WERI-Rb-1 (cell line): ENCODE measurements at regions not wholly inside any gene's neighbourhood (a gene's known extent, or its start where the extent isn't known, plus 50 kb on each side); places are given as distances from the start of the nearest gene placed in this dataset.

Experiments used
- DNase-seq: peaks from one replicate; pipeline ENCODE4 v3.0.0-alpha.2; 2020
- H3K27ac ChIP-seq: fragments of 250-450 bp; sonication (Bioruptor Pico); 2 replicates; pipeline ENCODE4 v1.5.1; 2020; ENCODE audit warnings: mild to moderate bottlenecking, moderate library complexity
- H3K27me3 ChIP-seq: fragments of 250-450 bp; sonication (Bioruptor Pico); 2 replicates; pipeline ENCODE4 v1.5.1; 2021; ENCODE audit warnings: mild to moderate bottlenecking, low read depth, moderate library complexity; ENCODE audit not compliant: insufficient read depth, severe bottlenecking
- H3K36me3 ChIP-seq: fragments of 250-450 bp; sonication (Bioruptor Pico); 2 replicates; pipeline ENCODE4 v1.5.1; 2020; ENCODE audit warnings: mild to moderate bottlenecking, moderate library complexity
- H3K4me3 ChIP-seq: 2 replicates; pipeline ENCODE4 v1.5.1; 2011; ENCODE audit warnings: low read depth, mild to moderate bottlenecking, control low read depth, low read length
- H3K9me3 ChIP-seq: fragments of 250-450 bp; sonication (Bioruptor Pico); 2 replicates; pipeline ENCODE4 v1.5.1; 2021; ENCODE audit warnings: mild to moderate bottlenecking, moderate library complexity; ENCODE audit not compliant: severe bottlenecking
- TF ChIP-seq, protein P1 (sequence below): IDR thresholded peaks from 2 replicates; pipeline ENCODE4 v1.5.1; 2011; ENCODE audit warnings: low read depth, mild to moderate bottlenecking, control low read depth, inconsistent platforms, low read length

DNA sequence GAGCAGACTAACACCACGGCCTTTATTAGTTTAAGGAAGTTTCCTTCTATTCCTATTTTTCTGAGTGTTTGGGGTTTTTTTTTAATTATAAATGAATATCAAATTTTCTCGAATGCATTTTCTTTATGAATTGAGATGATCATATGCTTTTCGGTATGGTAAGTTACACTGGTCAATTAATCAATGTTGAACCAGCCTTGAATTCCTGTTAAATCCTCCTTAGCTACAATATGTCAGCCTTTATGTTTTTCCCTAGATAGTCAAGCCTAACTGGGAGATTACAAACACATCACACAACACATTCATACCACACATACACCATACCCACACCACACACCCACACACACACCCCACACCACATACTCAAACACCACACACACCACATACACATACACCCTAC lies 247.6 kb downstream of the BRD1 start:
- H3K9me3 ChIP-seq = peaks cover 7% of the 10 kb centered on the region
- H3K27me3 ChIP-seq = no peaks in the 10 kb centered on the region
- DNase-seq = no peak
- no peak overlapping the region for H3K4me3 ChIP-seq
- H3K27ac ChIP-seq = no peak overlapping the region
- TF ChIP-seq, protein P1, sequence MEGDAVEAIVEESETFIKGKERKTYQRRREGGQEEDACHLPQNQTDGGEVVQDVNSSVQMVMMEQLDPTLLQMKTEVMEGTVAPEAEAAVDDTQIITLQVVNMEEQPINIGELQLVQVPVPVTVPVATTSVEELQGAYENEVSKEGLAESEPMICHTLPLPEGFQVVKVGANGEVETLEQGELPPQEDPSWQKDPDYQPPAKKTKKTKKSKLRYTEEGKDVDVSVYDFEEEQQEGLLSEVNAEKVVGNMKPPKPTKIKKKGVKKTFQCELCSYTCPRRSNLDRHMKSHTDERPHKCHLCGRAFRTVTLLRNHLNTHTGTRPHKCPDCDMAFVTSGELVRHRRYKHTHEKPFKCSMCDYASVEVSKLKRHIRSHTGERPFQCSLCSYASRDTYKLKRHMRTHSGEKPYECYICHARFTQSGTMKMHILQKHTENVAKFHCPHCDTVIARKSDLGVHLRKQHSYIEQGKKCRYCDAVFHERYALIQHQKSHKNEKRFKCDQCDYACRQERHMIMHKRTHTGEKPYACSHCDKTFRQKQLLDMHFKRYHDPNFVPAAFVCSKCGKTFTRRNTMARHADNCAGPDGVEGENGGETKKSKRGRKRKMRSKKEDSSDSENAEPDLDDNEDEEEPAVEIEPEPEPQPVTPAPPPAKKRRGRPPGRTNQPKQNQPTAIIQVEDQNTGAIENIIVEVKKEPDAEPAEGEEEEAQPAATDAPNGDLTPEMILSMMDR = no peak
- no peaks in the 10 kb centered on the region for H3K36me3 ChIP-seq

DNA sequence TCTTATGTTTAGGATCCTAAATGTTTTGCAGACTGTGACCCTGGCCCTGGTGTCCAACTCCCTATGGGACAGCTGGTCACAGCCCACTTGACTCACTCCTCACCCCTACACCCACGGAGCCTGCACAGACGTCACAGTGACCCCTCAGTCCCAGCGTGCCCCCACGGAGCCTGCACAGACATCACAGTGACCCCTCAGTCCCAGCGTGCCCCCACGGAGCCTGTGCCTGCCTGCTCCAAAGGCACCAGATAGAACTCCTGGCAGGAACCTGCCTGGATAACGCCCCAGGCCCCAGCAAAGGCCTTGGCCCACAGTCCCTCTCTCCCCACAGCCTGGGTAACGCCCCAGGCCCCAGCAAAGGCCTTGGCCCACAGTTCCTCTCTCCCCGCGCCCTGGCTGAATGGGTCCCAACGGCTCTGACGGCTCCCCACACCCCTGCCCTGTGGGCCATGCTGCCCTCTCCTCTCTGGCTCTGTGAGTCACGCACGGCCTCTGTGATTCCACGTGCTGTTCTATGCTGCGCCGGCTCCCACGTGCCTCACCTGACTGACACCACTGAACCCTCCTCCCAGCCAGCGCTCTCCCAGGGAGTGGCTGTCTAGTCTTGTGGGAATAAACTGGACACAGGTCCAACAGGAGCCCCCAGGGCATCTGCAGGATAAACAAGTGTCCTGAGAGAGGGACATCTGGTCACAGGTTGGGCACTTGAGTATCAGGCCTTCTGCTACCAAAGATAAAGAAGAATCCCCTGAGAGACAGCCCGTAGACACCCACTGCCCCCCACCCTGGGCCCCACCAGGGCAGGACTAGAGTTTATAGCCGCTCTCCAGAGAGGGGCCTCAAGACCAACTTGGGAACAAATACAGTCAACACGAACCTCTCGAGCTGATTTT lies 250.3 kb downstream of the BRD1 start:
- Histone ChIP-seq H3K4me3 (no peak overlapping the region), H3K9me3 (peaks cover 7% of the 10 kb centered on the region)
- TF ChIP-seq, protein P1 = no peak

DNA sequence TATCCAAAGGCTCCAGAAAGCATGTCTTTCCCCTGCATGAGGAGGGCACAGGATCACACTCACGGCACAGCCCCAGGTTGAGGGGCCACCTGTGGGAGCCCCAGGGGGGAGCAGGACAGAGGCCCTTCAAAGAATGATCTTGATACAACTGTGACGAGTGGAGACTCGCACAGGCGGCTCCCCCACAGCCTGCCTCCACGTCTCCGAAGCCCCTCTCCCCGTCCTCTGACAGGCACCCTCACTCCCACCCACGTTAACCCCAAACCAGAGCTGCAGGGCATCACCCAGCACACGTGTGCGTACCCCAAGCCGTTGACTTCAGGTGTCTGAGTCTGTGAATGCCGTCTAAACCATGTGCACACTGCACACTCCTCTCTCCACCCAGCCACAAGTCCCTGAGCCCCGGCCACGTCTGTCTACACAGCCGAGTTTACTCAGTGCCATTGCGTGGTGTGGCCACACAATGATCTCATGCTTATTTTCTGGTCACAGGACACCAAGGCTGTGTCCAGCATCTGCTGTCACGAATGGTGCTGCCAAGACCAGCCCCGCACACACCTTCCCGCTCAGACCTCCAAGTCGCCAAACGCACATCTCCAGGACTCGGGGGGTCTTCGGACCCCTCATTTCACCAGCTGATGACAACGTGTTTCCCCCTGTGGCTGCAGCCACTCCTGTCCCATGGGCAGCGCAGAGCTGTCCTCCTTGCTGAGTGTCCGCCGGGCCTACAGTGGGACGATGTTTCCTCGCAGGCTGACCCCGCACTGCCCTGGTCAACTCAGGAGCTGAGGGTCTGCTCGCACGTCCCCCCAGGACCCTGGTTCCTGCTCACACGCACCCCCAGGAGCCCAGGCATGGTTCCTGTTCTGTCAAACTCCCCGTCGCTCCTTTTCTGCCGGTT lies 251.2 kb downstream of the BRD1 start:
- no peak overlapping the region for H3K27ac ChIP-seq
- peaks cover 7% of the 10 kb centered on the region for H3K9me3 ChIP-seq
- TF ChIP-seq, protein P1 = no peak

More for the DNA sequence above, 250.3 kb downstream of the BRD1 start:
- no peak for DNase-seq
- Histone ChIP-seq H3K27ac (no peak overlapping the region), H3K36me3 (no peaks in the 10 kb centered on the region), H3K27me3 (no peaks in the 10 kb centered on the region)

DNA sequence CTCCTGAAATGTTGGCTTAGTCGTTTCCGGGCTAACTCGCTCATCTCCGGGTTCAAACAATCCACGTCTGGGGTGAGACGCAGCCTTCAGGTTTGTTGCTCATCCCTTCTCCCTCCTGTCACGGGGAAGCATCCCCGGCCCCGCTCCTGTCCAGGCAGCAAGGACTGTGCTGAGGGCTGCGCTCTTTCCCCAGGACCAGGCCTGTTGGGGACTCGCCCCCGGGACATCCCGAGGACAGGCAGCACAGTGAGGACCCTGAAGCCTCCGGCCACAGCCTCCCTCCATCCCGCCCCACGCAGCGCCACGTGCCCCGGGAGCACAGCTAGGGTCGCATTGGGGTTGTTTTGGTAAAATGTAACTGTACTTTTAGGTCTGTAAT lies 252.0 kb downstream of the BRD1 start:
- Histone ChIP-seq H3K9me3 (peaks cover 7% of the 10 kb centered on the region), H3K36me3 (no peaks in the 10 kb centered on the region), H3K27me3 (no peaks in the 10 kb centered on the region), H3K4me3 (no peak overlapping the region), H3K27ac (no peak overlapping the region)
- TF ChIP-seq, protein P1 = no peak
- no peak for DNase-seq

More for the DNA sequence above, 251.2 kb downstream of the BRD1 start:
- no peak for DNase-seq
- H3K27me3 ChIP-seq = no peaks in the 10 kb centered on the region
- H3K36me3 ChIP-seq = no peaks in the 10 kb centered on the region
- no peak overlapping the region for H3K4me3 ChIP-seq

DNA sequence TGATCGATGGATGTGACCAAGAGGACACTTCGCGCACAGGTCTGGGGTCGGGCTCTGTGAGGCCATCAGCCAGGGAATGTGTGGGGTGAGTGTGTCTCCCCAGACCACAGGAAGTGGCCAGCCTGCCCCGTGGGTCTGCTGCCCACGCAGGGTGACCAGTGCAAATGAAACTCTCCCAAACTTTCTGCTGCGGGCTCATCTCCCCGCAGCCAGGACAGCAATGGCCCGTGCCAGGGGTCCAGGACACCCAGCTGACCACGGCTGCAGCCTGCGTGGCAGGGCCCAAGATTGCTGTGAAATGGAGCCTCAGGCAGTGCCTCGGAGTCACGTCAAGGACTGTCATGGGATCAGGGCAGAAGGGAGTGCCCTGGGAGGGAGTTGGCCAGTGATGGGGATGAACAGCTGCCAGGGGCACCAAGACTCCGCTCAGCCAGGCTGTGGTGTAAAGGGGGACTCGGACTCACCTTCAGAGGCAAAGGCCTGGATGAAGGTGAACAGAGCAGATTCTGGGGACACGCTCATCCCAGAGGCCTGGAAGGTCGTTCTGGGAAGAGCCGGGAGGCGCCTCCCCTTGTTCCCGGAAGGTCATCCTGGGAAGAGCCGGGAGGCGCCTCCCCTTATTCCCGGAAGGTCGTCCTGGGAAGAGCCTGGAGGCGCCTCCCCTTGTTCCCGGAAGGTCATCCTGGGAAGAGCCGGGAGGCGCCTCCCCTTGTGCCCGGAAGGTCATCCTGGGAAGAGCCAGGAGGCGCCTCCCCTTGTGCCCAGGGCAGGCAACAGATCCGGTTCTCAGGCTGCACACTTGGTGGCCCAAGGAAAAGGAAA lies 252.6 kb downstream of the BRD1 start:
- TF ChIP-seq, protein P1 = no peak
- H3K4me3 ChIP-seq = no peak overlapping the region

More for the DNA sequence above, 252.6 kb downstream of the BRD1 start:
- DNase-seq = no peak
- H3K36me3 ChIP-seq = no peaks in the 10 kb centered on the region
- peaks cover under 1% of the 10 kb centered on the region for H3K9me3 ChIP-seq
- no peaks in the 10 kb centered on the region for H3K27me3 ChIP-seq
- H3K27ac ChIP-seq = no peak overlapping the region
